ENCODE measurements at regions not wholly inside any gene's neighbourhood (a gene's known extent, or its start where the extent isn't known, plus 50 kb on each side); places are given as distances from the start of the nearest gene placed in this dataset.

DNA sequence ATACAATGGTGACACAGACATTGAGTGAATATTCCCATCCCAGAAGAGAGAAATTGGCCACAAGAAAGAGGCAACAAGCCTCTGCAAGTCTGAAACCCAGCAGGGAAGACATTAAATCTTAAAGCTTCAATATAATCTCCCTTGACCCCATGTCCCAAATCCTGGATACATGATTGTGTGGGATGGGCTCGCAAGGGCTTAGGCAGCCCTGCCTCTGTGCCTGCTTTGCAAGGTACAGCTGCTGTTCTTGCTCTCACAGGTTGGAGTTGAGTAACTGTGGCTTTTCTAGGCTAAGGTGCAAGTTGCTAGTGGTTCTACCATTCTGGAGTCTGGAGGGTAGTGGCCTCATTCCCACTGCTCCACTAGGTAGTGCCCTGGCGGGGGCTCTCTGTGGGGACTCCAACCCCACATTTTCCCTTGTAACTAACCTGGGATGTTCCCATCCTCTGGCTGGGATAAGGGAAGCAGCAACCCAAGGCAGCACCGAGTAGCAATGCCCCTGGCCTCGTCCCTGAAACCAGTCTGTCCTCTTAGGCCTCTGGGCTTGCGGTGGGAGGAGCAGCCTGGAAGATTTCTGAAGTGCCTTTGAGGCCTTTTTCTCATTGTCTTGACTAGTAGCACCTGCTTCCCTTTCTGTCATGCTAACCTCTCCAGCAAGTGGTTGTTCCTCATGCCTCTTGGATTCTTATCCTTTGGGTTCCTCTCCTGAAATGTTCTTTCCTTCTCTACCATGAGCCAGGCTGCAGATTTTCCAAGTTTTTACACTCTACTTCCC is 90.0 kb downstream of the FAM174B start:
- DNase-seq, result no peak

DNA sequence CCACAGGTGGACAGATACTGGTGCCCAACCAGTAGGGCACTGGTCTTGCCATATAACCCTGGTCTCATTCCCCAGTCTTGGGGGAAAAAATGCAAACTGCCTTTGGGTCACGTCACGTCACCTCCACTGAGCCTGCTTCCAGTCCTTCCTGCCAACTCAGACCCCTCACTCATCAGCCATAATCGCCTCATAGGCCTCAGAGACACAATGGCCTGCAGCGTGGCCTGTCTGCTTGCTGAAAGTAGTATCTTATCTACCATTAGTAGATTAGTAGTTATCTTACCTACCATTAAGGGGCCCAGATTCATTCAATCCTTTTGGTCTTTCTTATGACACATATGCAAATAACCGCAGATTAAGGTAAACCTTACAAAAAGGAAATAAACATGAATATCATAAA is 93.8 kb downstream of the FAM174B start:
- no peak for DNase-seq

DNA sequence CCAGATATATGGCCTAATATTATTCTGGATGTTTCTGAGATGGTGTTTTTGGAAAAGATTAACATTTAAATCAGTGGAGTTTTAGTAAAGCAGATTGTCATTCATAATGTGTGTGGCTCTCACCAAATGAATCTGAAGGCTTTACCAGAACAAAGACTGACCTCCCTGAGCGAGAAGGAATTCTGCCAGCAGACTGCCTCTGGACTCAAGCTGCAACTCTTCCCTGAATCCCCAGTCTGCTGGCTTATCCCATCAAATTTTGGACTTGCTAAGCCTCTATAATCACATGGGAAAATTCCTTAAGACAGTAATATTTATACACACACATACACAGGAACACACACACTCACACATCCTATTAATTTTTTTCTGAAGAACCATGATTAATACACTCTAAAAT is 102.3 kb downstream of the FAM174B start:
- DNase-seq, result no peak

DNA sequence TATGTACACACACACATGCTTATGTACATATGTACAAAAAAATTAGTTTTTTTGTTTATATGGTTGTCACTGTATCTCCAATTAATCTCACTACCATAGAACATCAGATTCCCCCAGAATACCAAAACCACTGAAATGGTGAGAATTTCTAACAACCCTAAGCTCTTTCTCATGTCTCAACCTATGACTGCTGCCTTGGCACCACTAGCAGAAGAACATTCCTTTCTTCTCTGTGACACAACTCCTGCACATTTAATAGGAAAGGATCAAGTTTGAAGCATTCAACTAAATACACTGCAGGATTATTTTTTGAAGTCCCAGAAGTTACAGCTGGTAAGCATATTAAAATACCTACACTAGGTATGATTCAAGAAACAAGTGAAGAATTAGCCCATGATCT is 109.6 kb downstream of the FAM174B start:
- no peak for DNase-seq

DNA sequence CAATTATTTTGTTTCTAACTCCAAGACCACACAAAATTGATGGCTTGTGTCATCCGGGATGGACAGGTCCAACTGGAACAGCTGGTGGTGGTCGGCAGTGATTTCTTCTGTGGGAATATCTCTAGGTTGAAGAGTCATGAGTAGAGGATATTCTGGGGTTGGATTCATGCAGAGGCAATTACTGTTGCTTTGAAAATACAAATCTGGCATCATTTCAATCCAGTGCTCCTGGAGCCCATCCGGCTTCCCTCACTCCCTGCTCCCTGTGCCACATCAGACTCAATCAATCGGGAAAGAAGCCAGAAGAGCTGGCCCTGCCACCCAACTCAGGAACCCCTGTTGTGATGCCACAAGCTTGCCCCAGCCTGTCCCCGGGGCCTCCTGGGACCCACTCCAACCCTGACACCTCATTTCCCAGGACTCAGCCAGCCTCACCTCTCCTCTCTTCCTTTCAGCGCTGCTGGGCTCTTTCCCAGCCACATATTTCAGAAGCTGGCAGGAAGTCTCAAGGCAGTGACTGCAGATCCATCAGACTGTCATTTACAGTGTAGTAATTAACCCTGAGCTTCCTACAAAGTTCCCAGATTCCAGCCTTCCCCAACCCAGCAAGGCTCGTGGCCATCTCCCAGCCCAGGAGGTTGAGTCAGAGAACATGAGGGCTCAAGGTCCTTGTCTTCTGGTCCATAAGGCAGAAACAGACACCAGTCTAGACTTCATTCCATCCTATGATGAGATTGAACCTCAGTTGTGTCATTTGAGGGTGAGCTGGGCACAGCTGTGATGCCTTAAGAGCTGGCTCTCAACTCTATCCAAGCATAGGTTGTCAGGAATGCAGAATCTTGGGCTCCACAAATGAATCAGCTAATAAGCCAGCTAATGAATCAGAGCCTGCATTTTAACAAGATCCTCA is 114.0 kb downstream of the FAM174B start:
- DNase-seq, result no peak

DNA sequence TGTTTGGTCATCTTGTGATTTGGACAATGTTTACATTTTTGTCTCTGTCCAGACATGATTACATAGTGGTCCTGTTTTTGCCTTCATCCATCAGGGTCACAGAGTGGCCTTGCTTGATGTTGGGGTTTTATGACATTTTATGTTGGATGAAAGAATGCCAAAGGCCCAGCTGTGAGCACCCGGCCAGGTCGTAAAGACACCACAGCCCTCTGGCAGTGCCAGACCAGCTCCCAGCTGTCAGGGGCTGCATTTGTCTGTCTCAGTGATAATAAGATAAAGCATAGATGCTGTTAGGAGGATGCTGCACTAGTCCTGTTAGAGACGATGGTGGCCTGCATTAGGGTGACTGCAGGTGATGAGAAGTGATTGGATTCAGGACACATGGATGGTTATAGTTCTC is 117.5 kb downstream of the FAM174B start:
- DNase-seq, result no peak

DNA sequence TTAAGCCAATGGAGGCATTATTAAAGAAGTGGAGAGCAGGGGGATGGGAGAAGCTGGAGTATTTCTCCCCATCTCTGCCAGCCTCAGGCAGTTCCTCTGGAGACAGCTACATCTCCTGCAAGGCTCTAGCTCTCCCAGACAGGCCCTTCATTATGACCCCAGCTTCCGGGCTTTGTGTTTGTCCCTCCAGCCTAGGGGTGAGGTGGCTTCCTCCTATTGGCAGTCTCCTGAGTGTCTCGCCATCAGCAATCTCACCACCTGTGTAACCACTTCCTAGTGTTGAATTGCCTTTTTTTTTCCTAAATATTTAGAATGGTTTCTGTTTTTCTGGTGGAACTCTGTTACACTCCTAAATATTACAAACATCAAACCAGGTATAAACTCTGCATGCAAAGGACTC is 122.3 kb downstream of the FAM174B start:
- DNase-seq, result no peak

DNA sequence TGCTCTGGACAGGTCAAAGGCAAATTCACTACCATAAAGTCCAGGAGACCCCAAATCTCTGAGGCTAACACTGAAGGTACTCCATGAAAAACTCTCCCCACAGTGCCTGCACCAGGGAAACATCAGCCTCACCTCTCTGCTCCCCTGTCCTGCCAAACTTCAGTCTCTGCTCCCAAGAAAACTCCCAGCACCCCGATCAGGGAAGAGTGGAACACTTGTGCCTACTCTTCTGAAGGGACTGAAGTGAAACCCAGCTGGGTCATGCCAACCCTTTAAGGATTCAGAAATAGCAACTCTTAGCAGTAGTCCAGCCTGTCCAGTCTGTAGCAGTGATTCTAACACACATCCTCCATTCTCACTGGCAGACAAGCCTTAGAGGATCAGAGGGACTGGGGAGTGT is 124.2 kb downstream of the FAM174B start:
- DNase-seq, result no peak

DNA sequence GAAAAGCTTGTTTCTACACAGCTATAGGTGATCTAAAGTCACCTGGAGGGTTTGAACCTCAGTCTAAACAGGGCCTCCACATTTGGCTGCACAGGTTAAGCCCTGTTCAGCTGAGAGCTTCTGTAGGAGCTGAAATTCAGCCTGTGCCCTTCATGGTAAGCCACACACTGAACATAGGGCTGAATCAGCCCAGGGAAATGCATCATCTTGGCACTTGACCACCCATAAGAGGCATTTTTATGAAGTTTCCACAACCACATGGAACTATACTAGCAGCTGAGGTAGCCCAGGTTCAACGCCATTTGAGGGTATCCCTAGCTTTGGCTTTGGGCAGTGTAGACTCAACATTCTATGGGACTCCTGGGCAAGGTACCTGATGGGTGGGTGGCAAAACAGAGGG is 126.8 kb downstream of the FAM174B start:
- DNase-seq, result no peak

DNA sequence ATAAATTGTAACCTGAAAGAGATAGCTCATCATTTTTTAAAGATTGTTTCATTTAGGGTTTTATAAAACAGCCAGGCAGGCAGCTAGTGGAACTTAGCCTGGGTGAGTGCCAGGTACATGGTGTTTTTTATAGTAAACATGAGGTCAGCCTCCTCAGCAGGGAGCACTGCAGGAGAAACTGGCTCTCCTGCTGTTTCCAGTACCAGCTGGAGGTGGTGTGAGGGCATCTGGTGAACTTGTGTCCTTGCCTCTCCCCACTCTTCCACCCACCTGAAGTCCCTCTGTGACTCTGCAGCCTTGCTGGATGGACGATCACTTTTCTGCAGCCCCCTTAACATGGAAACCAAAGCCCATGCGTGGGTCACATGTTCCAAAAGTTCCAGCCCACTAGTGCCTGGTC is 128.4 kb downstream of the FAM174B start:
- no peak for DNase-seq

DNA sequence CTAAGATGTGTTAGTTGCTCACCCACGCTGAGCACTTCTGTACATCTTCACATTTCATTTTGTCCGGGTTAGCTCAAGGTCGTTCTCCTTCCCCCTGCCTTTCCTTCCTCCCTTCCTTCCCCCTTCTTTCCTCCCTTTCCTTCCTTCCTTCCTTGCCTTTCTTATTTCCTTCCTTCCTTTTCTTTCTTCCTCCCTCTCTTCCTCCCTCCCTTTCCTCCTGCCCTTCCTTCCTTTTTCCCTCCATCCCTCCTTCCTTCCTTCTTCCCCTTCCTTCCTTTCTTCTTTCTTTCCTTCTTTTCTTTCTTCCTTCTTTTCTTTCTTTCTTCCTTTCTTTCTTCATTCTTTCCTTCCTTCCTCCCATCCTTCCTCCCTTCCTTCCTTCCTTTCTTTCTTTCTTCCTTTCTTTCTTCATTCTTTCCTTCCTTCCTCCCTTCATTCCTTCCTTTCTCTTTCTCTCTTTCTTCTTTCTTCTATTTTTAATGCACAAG is 129.8 kb downstream of the FAM174B start:
- DNase-seq, result no peak

DNA sequence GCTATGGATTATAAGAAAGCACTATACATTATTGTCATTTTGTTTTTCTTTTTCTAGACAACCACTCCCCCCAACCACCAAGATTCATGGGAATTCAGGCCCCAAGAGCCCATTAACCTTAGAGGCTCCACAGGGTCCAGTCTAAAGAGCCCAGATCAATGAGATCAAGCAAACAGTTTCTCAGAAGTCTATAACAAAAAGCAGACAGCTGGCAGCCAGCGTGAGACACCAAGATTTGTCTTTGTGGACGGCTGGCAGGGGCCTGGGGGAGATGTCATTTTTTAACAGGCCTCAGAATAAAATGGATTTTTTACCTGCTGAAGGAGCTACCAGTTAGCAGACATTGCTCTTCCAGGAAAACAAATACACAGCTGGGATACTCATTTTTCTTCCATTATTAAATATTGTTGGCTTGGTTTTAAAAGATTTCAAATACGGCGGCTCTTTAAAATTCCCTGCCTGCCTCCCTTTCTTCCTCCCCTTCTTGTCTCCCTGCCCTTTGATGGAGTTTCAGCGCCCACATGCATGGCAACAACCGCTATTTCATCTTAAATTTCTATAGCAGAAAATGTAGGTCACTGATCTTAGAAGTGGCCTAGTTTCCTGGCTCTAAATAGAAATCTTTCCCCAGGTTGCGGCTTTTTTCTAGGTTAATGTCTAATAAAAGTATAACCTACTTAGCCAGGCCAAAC is 130.6 kb downstream of the FAM174B start:
- DNase-seq, result no peak

DNA sequence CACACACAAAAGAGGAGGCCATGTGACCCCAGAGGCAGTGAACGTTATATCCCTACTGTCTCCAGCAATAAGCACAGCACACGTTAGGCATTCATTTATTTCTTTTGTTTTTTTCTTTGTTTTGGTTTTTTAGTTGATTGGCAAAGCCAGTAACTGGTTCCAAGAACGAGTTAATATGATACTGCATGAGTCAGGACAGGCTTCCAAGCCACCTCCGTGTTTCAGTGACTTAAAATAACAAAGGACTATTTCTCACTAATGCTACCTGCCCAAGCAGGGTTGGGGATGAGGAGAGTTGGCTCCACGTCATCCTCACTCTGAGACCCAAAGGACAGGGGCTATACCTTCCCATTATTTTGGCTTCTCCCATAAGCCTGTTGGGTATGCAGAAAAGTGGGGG is 130.5 kb downstream of the ST8SIA2 start:
- no peak for DNase-seq

DNA sequence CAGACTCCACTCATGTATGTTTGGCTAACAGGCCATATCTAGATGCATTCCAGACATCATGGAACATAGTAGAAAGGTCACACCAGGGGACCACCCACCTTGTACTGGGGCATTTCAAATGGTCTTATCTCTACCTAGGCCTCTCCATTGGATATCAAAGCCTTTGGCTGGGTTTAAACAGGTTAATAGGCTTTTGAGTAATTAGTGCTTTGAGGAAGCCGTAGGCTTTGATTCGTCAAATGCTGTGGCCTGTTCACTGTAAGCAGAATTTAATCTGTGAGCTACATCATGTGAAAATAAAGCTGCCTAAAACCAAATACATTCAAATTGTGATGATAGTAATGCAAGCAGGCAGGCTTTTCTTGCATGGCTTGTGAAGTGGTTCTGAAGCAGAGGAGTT is 129.5 kb downstream of the ST8SIA2 start:
- no peak for DNase-seq

DNA sequence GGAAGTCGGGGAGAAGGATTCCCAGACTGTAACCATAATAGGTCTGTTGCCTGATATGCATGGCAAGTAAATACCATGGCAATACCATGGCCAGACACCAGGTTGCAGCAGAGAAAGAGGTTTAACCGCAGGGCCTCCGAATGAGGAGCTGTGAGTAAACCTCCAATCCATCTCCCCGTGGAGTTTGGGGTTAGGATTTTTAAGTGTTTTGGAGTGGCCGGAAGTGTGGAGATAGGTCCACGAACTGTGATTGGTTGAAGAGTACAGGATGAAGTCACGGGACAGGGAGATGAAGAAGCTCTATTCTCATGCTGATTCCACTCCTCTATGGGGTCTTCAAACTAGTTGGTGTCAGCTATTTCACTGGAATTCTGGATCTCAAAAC is 127.9 kb downstream of the ST8SIA2 start:
- DNase-seq, result peak; percentile 52

DNA sequence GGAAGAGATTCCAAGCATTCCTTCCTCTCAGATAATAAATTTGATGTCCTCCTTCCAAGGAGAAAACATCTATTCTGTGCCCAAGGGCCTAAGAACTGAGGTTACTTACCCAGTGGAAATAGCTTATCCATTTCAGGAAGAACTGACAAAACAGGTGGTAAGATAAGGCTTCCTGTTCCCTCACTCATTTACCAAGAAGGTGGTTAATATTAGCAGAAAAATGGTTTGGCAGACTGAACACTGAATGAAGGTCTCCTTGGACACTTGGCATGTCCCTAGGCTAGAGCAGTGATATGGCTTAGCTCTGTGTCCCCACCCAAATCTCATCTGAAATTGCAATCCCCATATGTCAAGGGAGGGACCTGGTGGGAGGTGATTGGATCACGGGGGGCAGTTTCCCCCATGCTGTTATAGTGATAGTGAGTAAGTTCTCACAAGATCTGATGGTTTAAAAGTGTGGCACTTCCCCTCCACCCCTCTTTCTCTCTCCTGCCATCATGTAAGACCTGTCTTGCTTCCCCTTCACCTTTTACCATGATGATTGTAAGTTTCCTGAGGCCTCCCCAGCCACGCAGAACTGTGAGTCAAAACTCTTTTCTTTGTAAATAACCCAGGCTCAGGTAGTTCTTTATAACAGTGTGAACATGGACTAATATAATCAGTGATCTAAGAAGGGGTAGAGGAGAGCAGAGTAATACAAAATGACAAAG is 127.4 kb downstream of the ST8SIA2 start:
- no peak for DNase-seq

DNA sequence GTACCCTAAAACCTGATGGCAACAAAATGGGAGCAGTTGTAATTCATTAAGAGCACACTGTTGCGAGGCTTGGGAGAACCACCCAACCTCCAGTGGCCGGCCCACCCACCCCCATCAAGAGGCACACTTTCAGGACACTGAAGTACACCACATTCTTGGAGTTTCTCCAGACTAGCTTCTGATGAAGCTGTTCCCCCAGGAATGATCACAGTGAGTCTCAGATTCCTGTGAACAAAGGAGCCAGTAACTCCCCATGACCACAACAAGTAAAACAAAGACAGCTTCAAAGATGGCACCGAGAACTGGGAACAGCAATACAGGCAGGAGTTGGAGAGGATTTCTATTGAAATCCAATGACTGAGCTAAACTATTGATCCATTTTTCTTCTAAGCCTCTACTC is 126.0 kb downstream of the ST8SIA2 start:
- DNase-seq, result no peak
